GM13976 (cell line): ENCODE measurements at regions not wholly inside any gene's neighbourhood (a gene's known extent, or its start where the extent isn't known, plus 50 kb on each side); places are given as distances from the start of the nearest gene placed in this dataset.

Experiments used
- DNase-seq: peaks from one replicate; pipeline ENCODE4 v3.0.0; 2012; ENCODE audit warnings: low spot score
- CTCF ChIP-seq: IDR thresholded peaks from 2 replicates; pipeline ENCODE4 v1.5.1; 2012; ENCODE audit warnings: borderline replicate concordance, mild to moderate bottlenecking; ENCODE audit not compliant: insufficient read depth; ENCODE audit errors: extremely low read depth, missing control alignments, control extremely low read depth
- in situ Hi-C: fragments of 300-500 bp; cut with MboI; formaldehyde crosslinking; loops from one replicate; pipeline ENCODE4 v1.12.0; 2022; ENCODE audit warnings: low sequenced_read_pairs, mixed read lengths, inconsistent platforms; ENCODE audit not compliant: unreplicated experiment

GRCh38 chr10:105834261-105835059 lies 1193.4 kb downstream of the SORCS3 start:
- TF ChIP-seq CTCF, result no peak
- no peak for DNase-seq
- in situ Hi-C loops, result no loop called here

- no peak for DNase-seq
- in situ Hi-C loops, result no loop called here
- no peak for TF ChIP-seq CTCF
These were observed 1186.0 kb downstream of the SORCS3 start for GRCh38 chr10:105827133-105827532.

GRCh38 chr10:105807935-105808587 lies 1167.0 kb downstream of the SORCS3 start:
- no peak for DNase-seq
- no peak for TF ChIP-seq CTCF
- in situ Hi-C loops, result no loop called here

GRCh38 chr10:105803206-105803605 lies 1162.1 kb downstream of the SORCS3 start:
- no peak for TF ChIP-seq CTCF
- in situ Hi-C loops, result no loop called here
- DNase-seq, result no peak

GRCh38 chr10:105800641-105801040 lies 1159.6 kb downstream of the SORCS3 start:
- DNase-seq, result no peak
- in situ Hi-C loops, result no loop called here
- TF ChIP-seq CTCF, result no peak

GRCh38 chr10:105798328-105798889 lies 1157.3 kb downstream of the SORCS3 start:
- in situ Hi-C loops, result no loop called here
- no peak for DNase-seq
- TF ChIP-seq CTCF, result no peak
